ENCODE measurements at regions not wholly inside any gene's neighbourhood (a gene's known extent, or its start where the extent isn't known, plus 50 kb on each side); places are given as distances from the start of the nearest gene placed in this dataset.

GRCh38 chr11:110912437-110912836, 200.2 kb upstream of the ARHGAP20 start:
- no peak for DNase-seq (ENCODE audit: extremely low read depth, insufficient read length)
- H3K4me3 ChIP-seq (replicated peaks; ENCODE audit: low read depth, low read length) = no peak overlapping the region
- H3K27me3 ChIP-seq (replicated peaks; ENCODE audit: control insufficient read depth, insufficient read depth, low read length) = no peaks in the 10 kb centered on the region; the same call in 1 of the 2 replicates
- H3K36me3 ChIP-seq (ENCODE audit: control insufficient read depth, insufficient read depth, low read length) = no peaks in the 10 kb centered on the region
- TF ChIP-seq CTCF (IDR thresholded peaks at IDR 0.05; ENCODE audit: insufficient read depth, low read length, poor library complexity, severe bottlenecking) = no peak

DNA sequence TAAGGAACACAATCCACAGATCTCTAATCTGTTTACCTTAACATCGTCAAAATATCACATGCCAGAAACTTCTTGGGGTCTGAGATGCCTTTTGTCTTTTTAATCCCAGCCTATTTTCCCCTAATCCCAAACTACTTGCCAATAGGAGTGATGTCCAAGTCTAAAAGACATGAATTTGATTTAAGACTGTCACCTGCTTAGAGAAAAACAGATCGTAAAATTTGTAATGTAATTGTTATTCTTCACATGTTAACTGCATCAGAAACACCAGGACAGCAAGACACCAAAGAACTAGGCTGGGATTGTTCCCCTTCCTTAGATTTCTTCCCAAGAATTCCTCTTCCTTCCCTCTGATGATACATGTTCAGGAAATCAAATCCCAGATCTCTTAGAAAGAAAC, 198.1 kb upstream of the ARHGAP20 start:
- no peak for TF ChIP-seq CTCF (IDR thresholded peaks at IDR 0.05; ENCODE audit: insufficient read depth, low read length, poor library complexity, severe bottlenecking)
- no peaks in the 10 kb centered on the region for H3K36me3 ChIP-seq (ENCODE audit: control insufficient read depth, insufficient read depth, low read length)
- DNase-seq (ENCODE audit: extremely low read depth, insufficient read length) = no peak
- H3K4me3 ChIP-seq (replicated peaks; ENCODE audit: low read depth, low read length) = no peak overlapping the region
- no peaks in the 10 kb centered on the region; the same call in 1 of the 2 replicates for H3K27me3 ChIP-seq (replicated peaks; ENCODE audit: control insufficient read depth, insufficient read depth, low read length)

DNA sequence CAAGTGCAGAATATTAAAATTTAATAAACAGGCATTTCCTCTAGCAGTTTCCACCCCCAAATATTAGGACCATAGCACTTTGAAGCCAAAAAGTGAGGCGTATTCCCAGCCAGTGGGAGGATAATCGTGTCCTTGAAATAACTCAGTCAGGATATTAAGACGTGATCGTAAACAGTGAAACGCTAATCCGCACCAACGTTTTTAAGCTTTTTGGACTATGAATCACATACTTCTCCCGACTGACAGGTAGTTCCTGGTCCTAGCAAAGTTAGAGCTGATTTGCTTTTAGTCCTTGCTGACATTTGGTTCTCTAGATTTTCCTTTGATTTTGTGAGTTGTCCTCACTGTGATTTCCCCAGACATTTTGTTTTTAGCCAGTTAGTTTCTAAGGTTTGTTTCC, 197.1 kb upstream of the ARHGAP20 start:
- no peaks in the 10 kb centered on the region; the same call in 1 of the 2 replicates for H3K27me3 ChIP-seq (replicated peaks; ENCODE audit: control insufficient read depth, insufficient read depth, low read length)
- TF ChIP-seq CTCF (IDR thresholded peaks at IDR 0.05; ENCODE audit: insufficient read depth, low read length, poor library complexity, severe bottlenecking) = no peak
- DNase-seq (ENCODE audit: extremely low read depth, insufficient read length) = no peak
- H3K36me3 ChIP-seq (ENCODE audit: control insufficient read depth, insufficient read depth, low read length) = no peaks in the 10 kb centered on the region
- H3K4me3 ChIP-seq (replicated peaks; ENCODE audit: low read depth, low read length) = no peak overlapping the region

DNA sequence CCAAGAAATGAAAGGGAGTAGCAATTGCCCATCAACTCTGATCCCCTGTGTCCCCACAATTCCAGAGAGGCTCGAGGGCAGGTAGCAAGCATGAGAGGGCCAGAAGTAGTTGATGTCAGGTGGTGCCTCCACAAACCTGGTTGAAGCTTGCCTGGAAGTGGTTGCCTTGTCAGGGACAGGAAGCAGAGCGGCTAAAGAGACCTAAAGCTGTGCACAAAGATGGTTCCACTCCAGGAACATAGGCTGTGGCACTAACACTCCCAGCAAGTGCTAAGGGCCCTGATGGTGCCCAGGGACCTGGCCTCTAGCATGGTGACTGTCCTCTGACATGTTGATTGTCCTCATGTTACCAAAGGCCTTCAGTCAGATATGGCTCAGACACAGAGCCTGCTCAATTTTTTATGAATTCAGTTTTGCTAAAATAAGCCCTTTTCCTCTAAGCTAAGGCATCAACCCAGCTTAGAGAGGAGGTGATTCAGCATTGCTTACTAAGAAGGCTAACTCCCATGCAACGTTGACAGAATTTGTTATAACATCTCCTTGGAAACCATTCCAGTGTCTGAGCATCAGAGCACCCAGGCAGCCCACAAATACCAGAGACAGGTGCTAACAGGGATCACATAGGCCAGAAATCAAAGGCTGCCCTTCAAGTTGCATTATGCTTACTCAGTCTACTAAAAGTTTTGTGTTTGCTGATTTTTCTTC, 196.3 kb upstream of the ARHGAP20 start:
- Histone ChIP-seq H3K36me3 (ENCODE audit: control insufficient read depth, insufficient read depth, low read length) (no peaks in the 10 kb centered on the region), H3K27me3 (replicated peaks; ENCODE audit: control insufficient read depth, insufficient read depth, low read length) (no peaks in the 10 kb centered on the region; the same call in 1 of the 2 replicates), H3K4me3 (replicated peaks; ENCODE audit: low read depth, low read length) (no peak overlapping the region)
- no peak for TF ChIP-seq CTCF (IDR thresholded peaks at IDR 0.05; ENCODE audit: insufficient read depth, low read length, poor library complexity, severe bottlenecking)
- DNase-seq (ENCODE audit: extremely low read depth, insufficient read length) = no peak

DNA sequence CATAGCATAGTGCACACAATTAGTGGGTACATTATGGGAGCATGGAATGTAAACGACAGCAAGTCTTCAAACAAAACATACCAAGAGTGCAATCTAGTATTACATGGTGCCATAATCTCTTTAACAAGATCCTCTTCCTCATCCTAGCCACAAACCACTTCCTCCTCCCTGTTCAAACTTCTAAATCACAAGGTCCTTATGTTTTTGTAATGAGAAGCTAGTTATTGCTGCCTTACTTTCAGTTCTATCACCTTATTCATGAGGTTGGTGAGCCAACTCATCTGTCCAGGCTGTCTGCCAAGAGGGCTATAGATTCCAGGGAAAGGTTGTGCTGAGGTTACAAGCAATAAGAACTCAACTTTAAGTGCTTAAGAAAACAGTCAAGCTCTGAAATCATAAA, 195.4 kb upstream of the ARHGAP20 start:
- Histone ChIP-seq H3K27me3 (replicated peaks; ENCODE audit: control insufficient read depth, insufficient read depth, low read length) (no peaks in the 10 kb centered on the region; the same call in 1 of the 2 replicates), H3K36me3 (ENCODE audit: control insufficient read depth, insufficient read depth, low read length) (no peaks in the 10 kb centered on the region), H3K4me3 (replicated peaks; ENCODE audit: low read depth, low read length) (no peak overlapping the region)
- no peak for TF ChIP-seq CTCF (IDR thresholded peaks at IDR 0.05; ENCODE audit: insufficient read depth, low read length, poor library complexity, severe bottlenecking)
- DNase-seq (ENCODE audit: extremely low read depth, insufficient read length) = no peak
